ENCODE measurements at regions not wholly inside any gene's neighbourhood (a gene's known extent, or its start where the extent isn't known, plus 50 kb on each side); places are given as distances from the start of the nearest gene placed in this dataset.
A peak's percentile ranks its signal among the peaks of the same experiment; 100 is the strongest.

- ATAC-seq (peak; percentile 56), DNase-seq (ENCODE audit: low spot score) (peak; percentile 75)
- H3K4me2 ChIP-seq, result no peak overlapping the region
These were observed 116.8 kb upstream of the SHISA3 start for GRCh38 chr4:42280327-42281095.

More at GRCh38 chr4:42280327-42281095, 116.8 kb upstream of the SHISA3 start:
- TF ChIP-seq CTCF (conservative IDR thresholded peaks at IDR 0.05; ENCODE audit: low read depth in 2 of 2), result peak; percentile 71 to 85
- TF ChIP-seq POLR2AphosphoS5 (IDR thresholded peaks at IDR 0.05; ENCODE audit: low read depth), result no peak
- TF ChIP-seq, protein P1, sequence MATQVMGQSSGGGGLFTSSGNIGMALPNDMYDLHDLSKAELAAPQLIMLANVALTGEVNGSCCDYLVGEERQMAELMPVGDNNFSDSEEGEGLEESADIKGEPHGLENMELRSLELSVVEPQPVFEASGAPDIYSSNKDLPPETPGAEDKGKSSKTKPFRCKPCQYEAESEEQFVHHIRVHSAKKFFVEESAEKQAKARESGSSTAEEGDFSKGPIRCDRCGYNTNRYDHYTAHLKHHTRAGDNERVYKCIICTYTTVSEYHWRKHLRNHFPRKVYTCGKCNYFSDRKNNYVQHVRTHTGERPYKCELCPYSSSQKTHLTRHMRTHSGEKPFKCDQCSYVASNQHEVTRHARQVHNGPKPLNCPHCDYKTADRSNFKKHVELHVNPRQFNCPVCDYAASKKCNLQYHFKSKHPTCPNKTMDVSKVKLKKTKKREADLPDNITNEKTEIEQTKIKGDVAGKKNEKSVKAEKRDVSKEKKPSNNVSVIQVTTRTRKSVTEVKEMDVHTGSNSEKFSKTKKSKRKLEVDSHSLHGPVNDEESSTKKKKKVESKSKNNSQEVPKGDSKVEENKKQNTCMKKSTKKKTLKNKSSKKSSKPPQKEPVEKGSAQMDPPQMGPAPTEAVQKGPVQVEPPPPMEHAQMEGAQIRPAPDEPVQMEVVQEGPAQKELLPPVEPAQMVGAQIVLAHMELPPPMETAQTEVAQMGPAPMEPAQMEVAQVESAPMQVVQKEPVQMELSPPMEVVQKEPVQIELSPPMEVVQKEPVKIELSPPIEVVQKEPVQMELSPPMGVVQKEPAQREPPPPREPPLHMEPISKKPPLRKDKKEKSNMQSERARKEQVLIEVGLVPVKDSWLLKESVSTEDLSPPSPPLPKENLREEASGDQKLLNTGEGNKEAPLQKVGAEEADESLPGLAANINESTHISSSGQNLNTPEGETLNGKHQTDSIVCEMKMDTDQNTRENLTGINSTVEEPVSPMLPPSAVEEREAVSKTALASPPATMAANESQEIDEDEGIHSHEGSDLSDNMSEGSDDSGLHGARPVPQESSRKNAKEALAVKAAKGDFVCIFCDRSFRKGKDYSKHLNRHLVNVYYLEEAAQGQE (IDR thresholded peaks at IDR 0.05; ENCODE audit: unreplicated experiment), result no peak
- TF ChIP-seq ZNF114 (CRISPR knock-in tag; IDR thresholded peaks at IDR 0.05), result no peak
- Mint-ChIP-seq H3K36me3 (ENCODE audit: low read depth) (peaks cover 8% of the 10 kb centered on the region), H3K27me3 (ENCODE audit: insufficient read depth, low read depth, poor library complexity) (peaks cover 9% of the 10 kb centered on the region), H3K27ac (no peak overlapping the region), H3K4me1 (peaks cover 15% of the 10 kb centered on the region), H3K9me3 (peaks cover 7% of the 10 kb centered on the region; the same call in 2 of the 3 replicates), H3K4me3 (no peak overlapping the region)
- Histone ChIP-seq H3K9me2 (ENCODE audit: insufficient read depth) (0 out of 2 replicates have a peak, but pooled peaks cover 9% of the 10 kb centered on the region), H3K79me2 (replicated peaks; ENCODE audit: insufficient read depth) (no peaks in the 10 kb centered on the region), H3K4me1 (ENCODE audit: insufficient read depth) (peaks cover 6% of the 10 kb centered on the region; the same call in 1 of the 2 replicates), H2AFZ (no peak overlapping the region), H3K27ac (ENCODE audit: low read depth) (no peak overlapping the region), H3K36me3 (ENCODE audit: insufficient read depth) (no peaks in the 10 kb centered on the region), H3K27me3 (ENCODE audit: insufficient read depth) (no peaks in the 10 kb centered on the region), H3F3A (replicated peaks; ENCODE audit: low read depth) (no peaks in the 10 kb centered on the region), H3K4me3 (no peak overlapping the region), H4K20me1 (replicated peaks; ENCODE audit: insufficient read depth) (no peaks in the 10 kb centered on the region)

All from GM23338 (cell line).